ENCODE measurements at regions not wholly inside any gene's neighbourhood (a gene's known extent, or its start where the extent isn't known, plus 50 kb on each side); places are given as distances from the start of the nearest gene placed in this dataset.
"Not testable (repeated sequence)": the region's sequence is repeated elsewhere in the genome, so short reads cannot be mapped to it uniquely, and the experiment has no call there.

GRCh38 chr10:81655986-81656385, 219.0 kb upstream of the NRG3 start:
- no peak overlapping the region for H3K4me3 ChIP-seq (ENCODE audit: low read depth, low read length)
- H3K4me1 ChIP-seq (ENCODE audit: control insufficient read depth, insufficient read depth, low read length, unreplicated experiment), result no peaks in the 10 kb centered on the region
- no peaks in the 10 kb centered on the region for H3K36me3 ChIP-seq (ENCODE audit: insufficient read depth, low read length)
- H3K27me3 ChIP-seq (ENCODE audit: insufficient read depth, low read length), result no peaks in the 10 kb centered on the region
- no peak overlapping the region for H3K27ac ChIP-seq (ENCODE audit: low read depth, low read length)
- no peak overlapping the region for H2AFZ ChIP-seq (ENCODE audit: low read length, unreplicated experiment)
- H3K79me2 ChIP-seq (ENCODE audit: control insufficient read depth, insufficient read depth, low read length, unreplicated experiment), result no peaks in the 10 kb centered on the region

- no peaks in the 10 kb centered on the region for H3K27me3 ChIP-seq (ENCODE audit: insufficient read depth, low read length)
- H3K4me3 ChIP-seq (ENCODE audit: low read depth, low read length), result no peak overlapping the region
- no peak overlapping the region for H2AFZ ChIP-seq (ENCODE audit: low read length, unreplicated experiment)
- no peaks in the 10 kb centered on the region for H3K36me3 ChIP-seq (ENCODE audit: insufficient read depth, low read length)
- no peaks in the 10 kb centered on the region for H3K4me1 ChIP-seq (ENCODE audit: control insufficient read depth, insufficient read depth, low read length, unreplicated experiment)
- no peaks in the 10 kb centered on the region for H3K79me2 ChIP-seq (ENCODE audit: control insufficient read depth, insufficient read depth, low read length, unreplicated experiment)
- no peak overlapping the region for H3K27ac ChIP-seq (ENCODE audit: low read depth, low read length)
Measured at GRCh38 chr10:81662837-81663236, 212.2 kb upstream of the NRG3 start.

GRCh38 chr10:81664800-81665199, 210.2 kb upstream of the NRG3 start:
- not testable (repeated sequence) for H3K27ac ChIP-seq (ENCODE audit: low read depth, low read length); H3K36me3 ChIP-seq (ENCODE audit: insufficient read depth, low read length); H3K27me3 ChIP-seq (ENCODE audit: insufficient read depth, low read length); H2AFZ ChIP-seq (ENCODE audit: low read length, unreplicated experiment); H3K79me2 ChIP-seq (ENCODE audit: control insufficient read depth, insufficient read depth, low read length, unreplicated experiment); H3K4me1 ChIP-seq (ENCODE audit: control insufficient read depth, insufficient read depth, low read length, unreplicated experiment); H3K4me3 ChIP-seq (ENCODE audit: low read depth, low read length)

- no peaks in the 10 kb centered on the region for H3K79me2 ChIP-seq (ENCODE audit: control insufficient read depth, insufficient read depth, low read length, unreplicated experiment)
- H3K27ac ChIP-seq (ENCODE audit: low read depth, low read length), result no peak overlapping the region
- no peak overlapping the region for H3K4me3 ChIP-seq (ENCODE audit: low read depth, low read length)
- no peak overlapping the region for H2AFZ ChIP-seq (ENCODE audit: low read length, unreplicated experiment)
- no peaks in the 10 kb centered on the region for H3K36me3 ChIP-seq (ENCODE audit: insufficient read depth, low read length)
- H3K4me1 ChIP-seq (ENCODE audit: control insufficient read depth, insufficient read depth, low read length, unreplicated experiment), result no peaks in the 10 kb centered on the region
- H3K27me3 ChIP-seq (ENCODE audit: insufficient read depth, low read length), result no peaks in the 10 kb centered on the region
Measured at GRCh38 chr10:81674941-81675340, 200.1 kb upstream of the NRG3 start.

GRCh38 chr10:81679291-81679690, 195.7 kb upstream of the NRG3 start:
- no peaks in the 10 kb centered on the region for H3K27me3 ChIP-seq (ENCODE audit: insufficient read depth, low read length)
- H3K36me3 ChIP-seq (ENCODE audit: insufficient read depth, low read length), result no peaks in the 10 kb centered on the region
- H3K4me3 ChIP-seq (ENCODE audit: low read depth, low read length), result no peak overlapping the region
- no peaks in the 10 kb centered on the region for H3K4me1 ChIP-seq (ENCODE audit: control insufficient read depth, insufficient read depth, low read length, unreplicated experiment)
- H3K27ac ChIP-seq (ENCODE audit: low read depth, low read length), result no peak overlapping the region
- no peak overlapping the region for H2AFZ ChIP-seq (ENCODE audit: low read length, unreplicated experiment)
- H3K79me2 ChIP-seq (ENCODE audit: control insufficient read depth, insufficient read depth, low read length, unreplicated experiment), result no peaks in the 10 kb centered on the region

- H3K4me3 ChIP-seq (ENCODE audit: low read depth, low read length), result no peak overlapping the region
- no peaks in the 10 kb centered on the region for H3K79me2 ChIP-seq (ENCODE audit: control insufficient read depth, insufficient read depth, low read length, unreplicated experiment)
- no peaks in the 10 kb centered on the region for H3K36me3 ChIP-seq (ENCODE audit: insufficient read depth, low read length)
- H3K27ac ChIP-seq (ENCODE audit: low read depth, low read length), result no peak overlapping the region
- H3K4me1 ChIP-seq (ENCODE audit: control insufficient read depth, insufficient read depth, low read length, unreplicated experiment), result no peaks in the 10 kb centered on the region
- H2AFZ ChIP-seq (ENCODE audit: low read length, unreplicated experiment), result no peak overlapping the region
- H3K27me3 ChIP-seq (ENCODE audit: insufficient read depth, low read length), result no peaks in the 10 kb centered on the region
Measured at GRCh38 chr10:81680359-81680758, 194.6 kb upstream of the NRG3 start.

GRCh38 chr10:81688459-81688858, 186.5 kb upstream of the NRG3 start:
- Histone ChIP-seq H3K36me3 (ENCODE audit: insufficient read depth, low read length) (no peaks in the 10 kb centered on the region), H3K27ac (ENCODE audit: low read depth, low read length) (no peak overlapping the region), H3K4me3 (ENCODE audit: low read depth, low read length) (no peak overlapping the region), H3K4me1 (ENCODE audit: control insufficient read depth, insufficient read depth, low read length, unreplicated experiment) (no peaks in the 10 kb centered on the region), H3K79me2 (ENCODE audit: control insufficient read depth, insufficient read depth, low read length, unreplicated experiment) (no peaks in the 10 kb centered on the region), H2AFZ (ENCODE audit: low read length, unreplicated experiment) (no peak overlapping the region), H3K27me3 (ENCODE audit: insufficient read depth, low read length) (no peaks in the 10 kb centered on the region)

GRCh38 chr10:81696609-81697388, 178.2 kb upstream of the NRG3 start:
- no peak overlapping the region for H3K4me3 ChIP-seq (ENCODE audit: low read depth, low read length)
- H3K36me3 ChIP-seq (ENCODE audit: insufficient read depth, low read length), result no peaks in the 10 kb centered on the region
- H3K4me1 ChIP-seq (ENCODE audit: control insufficient read depth, insufficient read depth, low read length, unreplicated experiment), result no peaks in the 10 kb centered on the region
- no peaks in the 10 kb centered on the region for H3K27me3 ChIP-seq (ENCODE audit: insufficient read depth, low read length)
- H3K79me2 ChIP-seq (ENCODE audit: control insufficient read depth, insufficient read depth, low read length, unreplicated experiment), result no peaks in the 10 kb centered on the region
- no peak overlapping the region for H3K27ac ChIP-seq (ENCODE audit: low read depth, low read length)
- H2AFZ ChIP-seq (ENCODE audit: low read length, unreplicated experiment), result no peak overlapping the region

- Histone ChIP-seq H3K27ac (ENCODE audit: low read depth, low read length) (no peak overlapping the region), H3K4me3 (ENCODE audit: low read depth, low read length) (no peak overlapping the region), H3K36me3 (ENCODE audit: insufficient read depth, low read length) (no peaks in the 10 kb centered on the region), H3K79me2 (ENCODE audit: control insufficient read depth, insufficient read depth, low read length, unreplicated experiment) (no peaks in the 10 kb centered on the region), H2AFZ (ENCODE audit: low read length, unreplicated experiment) (no peak overlapping the region), H3K4me1 (ENCODE audit: control insufficient read depth, insufficient read depth, low read length, unreplicated experiment) (no peaks in the 10 kb centered on the region), H3K27me3 (ENCODE audit: insufficient read depth, low read length) (no peaks in the 10 kb centered on the region)
Measured at GRCh38 chr10:81704596-81704995, 170.4 kb upstream of the NRG3 start.

- Histone ChIP-seq H3K4me3 (ENCODE audit: low read depth, low read length) (no peak overlapping the region), H2AFZ (ENCODE audit: low read length, unreplicated experiment) (no peak overlapping the region)
Measured at GRCh38 chr10:81708416-81708815, 166.6 kb upstream of the NRG3 start.

GRCh38 chr10:81708929-81709328, 166.1 kb upstream of the NRG3 start:
- Histone ChIP-seq H2AFZ (ENCODE audit: low read length, unreplicated experiment) (no peak overlapping the region), H3K27ac (ENCODE audit: low read depth, low read length) (no peak overlapping the region), H3K27me3 (ENCODE audit: insufficient read depth, low read length) (no peaks in the 10 kb centered on the region), H3K36me3 (ENCODE audit: insufficient read depth, low read length) (no peaks in the 10 kb centered on the region), H3K4me3 (ENCODE audit: low read depth, low read length) (no peak overlapping the region), H3K79me2 (ENCODE audit: control insufficient read depth, insufficient read depth, low read length, unreplicated experiment) (no peaks in the 10 kb centered on the region), H3K4me1 (ENCODE audit: control insufficient read depth, insufficient read depth, low read length, unreplicated experiment) (no peaks in the 10 kb centered on the region)

More at GRCh38 chr10:81708416-81708815, 166.6 kb upstream of the NRG3 start:
- Histone ChIP-seq H3K27me3 (ENCODE audit: insufficient read depth, low read length) (no peaks in the 10 kb centered on the region), H3K27ac (ENCODE audit: low read depth, low read length) (no peak overlapping the region), H3K79me2 (ENCODE audit: control insufficient read depth, insufficient read depth, low read length, unreplicated experiment) (no peaks in the 10 kb centered on the region), H3K4me1 (ENCODE audit: control insufficient read depth, insufficient read depth, low read length, unreplicated experiment) (no peaks in the 10 kb centered on the region), H3K36me3 (ENCODE audit: insufficient read depth, low read length) (no peaks in the 10 kb centered on the region)
